ENCODE measurements at regions not wholly inside any gene's neighbourhood (a gene's known extent, or its start where the extent isn't known, plus 50 kb on each side); places are given as distances from the start of the nearest gene placed in this dataset.
"Not testable (repeated sequence)": the region's sequence is repeated elsewhere in the genome, so short reads cannot be mapped to it uniquely, and the experiment has no call there.

DNA sequence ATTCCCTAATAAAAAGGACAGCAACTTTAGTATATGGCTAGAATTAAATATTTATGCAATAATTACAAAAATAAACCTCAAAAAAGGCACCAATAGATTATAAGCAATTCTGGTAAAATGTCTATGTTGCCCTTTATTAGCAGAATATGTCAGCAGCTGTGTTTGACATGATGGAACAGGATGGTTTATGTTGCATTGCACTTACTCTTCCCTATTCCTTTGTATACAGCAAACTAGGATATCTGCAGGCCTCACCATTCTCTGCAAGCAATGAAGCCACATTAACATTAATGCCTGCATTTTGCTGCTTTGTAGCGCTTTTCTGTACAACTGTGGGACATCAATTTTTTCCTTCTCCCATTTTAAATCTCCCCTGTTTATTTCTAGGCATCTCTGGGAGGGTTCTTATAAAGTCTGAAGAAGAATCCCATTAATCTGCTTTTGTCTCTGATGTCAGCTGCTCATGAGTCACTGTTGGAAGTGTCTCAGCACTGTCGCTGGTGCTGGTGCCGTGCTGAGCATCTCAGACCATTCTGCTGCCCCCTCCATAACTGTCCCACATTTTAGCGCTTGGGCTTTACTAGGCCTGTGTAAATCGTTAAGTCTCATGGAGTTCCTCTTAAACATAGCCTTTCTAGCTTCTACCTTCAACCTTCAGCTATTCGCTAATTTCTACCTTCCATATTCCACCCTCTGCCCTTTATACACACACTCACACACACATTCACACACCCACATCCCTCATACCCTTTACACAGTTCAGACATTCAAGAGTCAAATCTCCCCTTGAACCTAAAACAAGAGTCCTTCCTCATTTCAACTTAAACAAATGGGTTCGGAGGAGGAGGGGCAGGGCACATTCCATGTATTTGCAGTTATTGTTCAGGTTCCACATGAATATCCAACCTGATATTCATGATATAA, 64.4 kb upstream of the TRHDE start:
- FAIRE-seq = peak; percentile 23
- no peak for DNase-seq (ENCODE audit: low read depth)
- Histone ChIP-seq H3K27me3 (ENCODE audit: control insufficient read depth, insufficient read depth, low read length) (no peaks in the 10 kb centered on the region), H3K36me3 (ENCODE audit: control insufficient read depth, insufficient read depth, low read length) (no peaks in the 10 kb centered on the region), H3K4me3 (ENCODE audit: low read depth, low read length) (no peak overlapping the region)
- TF ChIP-seq CTCF (IDR thresholded peaks at IDR 0.05; ENCODE audit: insufficient read depth, low read length, severe bottlenecking) = no peak

DNA sequence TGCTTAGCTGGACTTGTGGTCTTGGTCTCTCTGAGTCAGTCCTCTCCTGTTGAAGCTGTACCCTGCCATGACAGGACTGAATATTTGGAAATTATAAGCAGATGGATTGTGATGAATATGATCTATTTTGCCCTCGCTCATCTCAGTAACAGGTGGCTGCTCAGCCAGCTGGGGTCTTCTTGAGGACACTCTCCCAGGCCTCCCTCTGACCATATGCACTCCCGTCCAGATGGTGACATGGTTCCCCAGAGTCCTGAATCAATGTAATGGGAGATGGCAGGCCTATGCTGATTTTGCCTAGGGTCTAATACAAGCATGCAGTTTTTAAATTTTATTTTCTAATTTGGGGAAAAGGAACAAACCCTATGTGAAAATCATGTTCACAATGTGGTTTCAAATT, 63.1 kb upstream of the TRHDE start:
- no peaks in the 10 kb centered on the region for H3K36me3 ChIP-seq (ENCODE audit: control insufficient read depth, insufficient read depth, low read length)
- no peak overlapping the region for H3K4me3 ChIP-seq (ENCODE audit: low read depth, low read length)
- FAIRE-seq = no peak
- no peaks in the 10 kb centered on the region for H3K27me3 ChIP-seq (ENCODE audit: control insufficient read depth, insufficient read depth, low read length)
- TF ChIP-seq CTCF (IDR thresholded peaks at IDR 0.05; ENCODE audit: insufficient read depth, low read length, severe bottlenecking) = no peak
- DNase-seq (ENCODE audit: low read depth) = no peak

DNA sequence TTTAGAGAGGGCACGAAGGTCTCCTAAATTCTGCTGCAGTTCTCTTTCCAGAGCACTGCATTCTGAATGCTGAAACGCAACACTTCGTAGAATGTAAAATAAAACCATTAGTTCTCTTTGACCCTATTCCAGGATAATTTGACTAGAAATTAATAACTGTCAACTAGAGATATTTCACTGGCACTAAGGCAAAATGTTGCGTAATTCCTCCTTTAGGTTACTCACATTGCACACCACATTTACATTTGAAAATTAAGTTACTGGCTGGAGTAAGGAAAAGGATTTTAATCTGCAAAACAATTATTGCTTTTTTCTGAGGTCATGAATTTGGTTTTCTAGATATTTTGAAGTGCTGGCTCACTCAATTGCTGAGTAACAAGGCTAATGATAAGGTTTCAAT, 58.0 kb upstream of the TRHDE start:
- no peaks in the 10 kb centered on the region for H3K36me3 ChIP-seq (ENCODE audit: control insufficient read depth, insufficient read depth, low read length)
- FAIRE-seq (no peak), DNase-seq (ENCODE audit: low read depth) (peak; percentile 11)

DNA sequence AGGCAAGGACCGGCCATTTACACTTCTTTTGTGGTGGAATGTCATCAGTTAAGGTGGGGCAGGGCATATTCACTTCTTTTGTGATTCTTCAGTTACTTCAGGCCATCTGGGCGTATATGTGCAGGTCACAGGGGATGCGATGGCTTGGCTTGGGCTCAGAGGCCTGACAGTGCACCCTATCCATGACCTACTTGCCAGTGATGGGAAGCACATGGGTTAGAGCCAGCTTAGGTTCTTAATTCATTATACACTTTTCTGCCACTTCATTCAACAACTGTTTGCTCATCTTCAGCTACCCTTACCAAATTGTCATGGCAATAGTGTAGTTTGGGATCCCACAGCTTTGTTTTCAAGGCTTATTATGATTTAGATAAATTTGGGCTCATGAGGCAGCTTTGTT, 56.9 kb upstream of the TRHDE start:
- DNase-seq (ENCODE audit: low read depth); H3K27me3 ChIP-seq (ENCODE audit: control insufficient read depth, insufficient read depth, low read length); FAIRE-seq; H3K36me3 ChIP-seq (ENCODE audit: control insufficient read depth, insufficient read depth, low read length); H3K4me3 ChIP-seq (ENCODE audit: low read depth, low read length): not testable (repeated sequence)

More for the DNA sequence above, 58.0 kb upstream of the TRHDE start:
- no peak for TF ChIP-seq CTCF (IDR thresholded peaks at IDR 0.05; ENCODE audit: insufficient read depth, low read length, severe bottlenecking)
- Histone ChIP-seq H3K27me3 (ENCODE audit: control insufficient read depth, insufficient read depth, low read length) (no peaks in the 10 kb centered on the region), H3K4me3 (ENCODE audit: low read depth, low read length) (no peak overlapping the region)

DNA sequence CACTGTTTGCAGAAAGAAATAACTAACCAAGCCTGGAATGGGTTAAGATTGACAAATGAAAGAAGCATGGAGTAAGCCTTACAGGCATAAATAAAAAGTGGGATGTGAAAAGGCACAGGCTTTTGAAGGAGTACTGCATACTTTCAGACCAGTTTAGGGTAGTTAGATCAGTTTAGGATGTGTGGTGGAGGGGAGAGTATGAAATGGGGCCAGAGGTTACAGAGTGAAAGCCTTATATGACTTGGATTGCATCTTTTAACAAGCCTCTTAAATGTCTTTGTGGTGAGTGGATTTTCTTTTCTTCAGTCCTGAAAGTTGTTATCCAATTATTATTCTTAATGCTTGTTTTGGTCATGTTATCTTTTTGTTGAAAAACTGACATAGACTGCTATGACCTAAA, 52.2 kb upstream of the TRHDE start:
- no peak for TF ChIP-seq CTCF (IDR thresholded peaks at IDR 0.05; ENCODE audit: insufficient read depth, low read length, severe bottlenecking)
- DNase-seq (ENCODE audit: low read depth) (no peak), FAIRE-seq (no peak)
- Histone ChIP-seq H3K27me3 (ENCODE audit: control insufficient read depth, insufficient read depth, low read length) (no peaks in the 10 kb centered on the region), H3K36me3 (ENCODE audit: control insufficient read depth, insufficient read depth, low read length) (no peaks in the 10 kb centered on the region), H3K4me3 (ENCODE audit: low read depth, low read length) (no peak overlapping the region)

Data from bronchial epithelial cell (primary cell).